Suprapubic skin (tissue), 4 donors: ENCODE measurements at regions not wholly inside any gene's neighbourhood (a gene's known extent, or its start where the extent isn't known, plus 50 kb on each side); places are given as distances from the start of the nearest gene placed in this dataset.
"Not testable (repeated sequence)": the region's sequence is repeated elsewhere in the genome, so short reads cannot be mapped to it uniquely, and the experiment has no call there.

Source experiments
- DNase-seq, 2 donors: peaks; one replicate each; pipeline ENCODE4 v3.0.0-alpha.2; 2019; ENCODE audit warnings: low spot score in 2 of 2
- H3K27ac ChIP-seq: fragments of 200-600 bp; sonication (generic); one replicate; pipeline ENCODE4 v1.5.1; 2019
- H3K27me3 ChIP-seq: fragments of 200-600 bp; sonication (generic); one replicate; pipeline ENCODE4 v1.5.1; 2019
- H3K36me3 ChIP-seq: fragments of 200-600 bp; sonication (generic); one replicate; pipeline ENCODE4 v1.5.1; 2019
- H3K4me1 ChIP-seq: fragments of 200-600 bp; sonication (generic); one replicate; pipeline ENCODE4 v1.5.1; 2019
- H3K4me3 ChIP-seq: fragments of 200-600 bp; sonication (generic); one replicate; pipeline ENCODE4 v1.5.1; 2019; ENCODE audit warnings: mild to moderate bottlenecking
- H3K9me3 ChIP-seq: fragments of 200-600 bp; sonication (generic); one replicate; pipeline ENCODE4 v1.5.1; 2019
- CTCF ChIP-seq, 2 donors: fragments of 200-600 bp in 1 of 2; fragments of 450-650 bp in 1 of 2; sonication (generic) in 1 of 2; IDR thresholded peaks; one replicate each; pipeline ENCODE4 v1.5.1; 2016 to 2019; ENCODE audit warnings: antibody characterized with exemption in 2 of 2, mild to moderate bottlenecking in 1 of 2, moderate library complexity in 1 of 2
- EP300 ChIP-seq: sonication (generic); formaldehyde crosslinking; IDR thresholded peaks from one replicate; pipeline ENCODE4 v1.6.1; 2017; ENCODE audit warnings: antibody characterized with exemption
- POLR2A ChIP-seq, 2 donors: fragments of 450-650 bp; IDR thresholded peaks; one replicate each; pipeline ENCODE4 v1.6.1; 2017; ENCODE audit warnings: antibody characterized with exemption in 2 of 2, mild to moderate bottlenecking in 2 of 2, moderate library complexity in 2 of 2
- POLR2AphosphoS5 ChIP-seq, 3 donors: sonication (generic); formaldehyde crosslinking; IDR thresholded peaks; one replicate each; pipeline ENCODE4 v1.6.1; 2017; ENCODE audit warnings: antibody characterized with exemption in 3 of 3
- WGBS: methylation state at CpG from one replicate; pipeline ENCODE4 v1.1.5; 2018; 5-methylcytosine and 5-hydroxymethylcytosine counted together

GRCh38 chr2:234157817-234158588 lies 107.5 kb downstream of the SPP2 start:
- H3K36me3 ChIP-seq, result no peaks in the 10 kb centered on the region
- no peak for DNase-seq
- peaks cover 3% of the 10 kb centered on the region for H3K4me1 ChIP-seq
- WGBS, result 82% methylated on average over 3 of the region's 3 CpGs
- H3K9me3 ChIP-seq, result no peaks in the 10 kb centered on the region
- TF ChIP-seq POLR2A (IDR thresholded peaks at IDR 0.05), result no peak
- no peak for TF ChIP-seq EP300
- TF ChIP-seq CTCF (IDR thresholded peaks at IDR 0.05), result no peak
- TF ChIP-seq POLR2AphosphoS5 (IDR thresholded peaks at IDR 0.05), result no peak
- no peaks in the 10 kb centered on the region for H3K27me3 ChIP-seq
- no peak overlapping the region for H3K27ac ChIP-seq
- no peak overlapping the region for H3K4me3 ChIP-seq

GRCh38 chr2:234156326-234156725 lies 105.8 kb downstream of the SPP2 start:
- Histone ChIP-seq H3K9me3 (no peaks in the 10 kb centered on the region), H3K27ac (no peak overlapping the region), H3K4me3 (no peak overlapping the region), H3K27me3 (no peaks in the 10 kb centered on the region), H3K36me3 (no peaks in the 10 kb centered on the region), H3K4me1 (no peaks in the 10 kb centered on the region)
- 85% methylated on average over 3 of the region's 3 CpGs for WGBS
- DNase-seq, result no peak
- TF ChIP-seq POLR2A (IDR thresholded peaks at IDR 0.05) (no peak), CTCF (IDR thresholded peaks at IDR 0.05) (no peak), EP300 (no peak), POLR2AphosphoS5 (IDR thresholded peaks at IDR 0.05) (no peak)

GRCh38 chr2:234152835-234153234 lies 102.3 kb downstream of the SPP2 start:
- not testable (repeated sequence) for H3K36me3 ChIP-seq, H3K4me3 ChIP-seq, H3K27ac ChIP-seq, DNase-seq, H3K4me1 ChIP-seq, H3K27me3 ChIP-seq, H3K9me3 ChIP-seq
- WGBS, result 93% methylated on average over 2 of the region's 2 CpGs

- Histone ChIP-seq H3K4me3 (no peak overlapping the region), H3K4me1 (peaks cover 19% of the 10 kb centered on the region), H3K27ac (no peak overlapping the region), H3K9me3 (no peaks in the 10 kb centered on the region), H3K27me3 (no peaks in the 10 kb centered on the region), H3K36me3 (no peaks in the 10 kb centered on the region)
- 58% methylated on average over 3 of the region's 3 CpGs for WGBS
- no peak for TF ChIP-seq EP300
- TF ChIP-seq CTCF (IDR thresholded peaks at IDR 0.05), result no peak
- TF ChIP-seq POLR2AphosphoS5 (IDR thresholded peaks at IDR 0.05), result no peak
- TF ChIP-seq POLR2A (IDR thresholded peaks at IDR 0.05), result no peak
- DNase-seq, result no peak
Measured at GRCh38 chr2:234147335-234147861, 96.9 kb downstream of the SPP2 start.

- 58% methylated on average over 8 of the region's 8 CpGs for WGBS
- TF ChIP-seq CTCF (IDR thresholded peaks at IDR 0.05) (no peak), POLR2A (IDR thresholded peaks at IDR 0.05) (no peak), EP300 (no peak), POLR2AphosphoS5 (IDR thresholded peaks at IDR 0.05) (no peak)
- Histone ChIP-seq H3K36me3 (no peaks in the 10 kb centered on the region), H3K4me3 (no peak overlapping the region), H3K4me1 (peaks cover 19% of the 10 kb centered on the region), H3K27ac (no peak overlapping the region), H3K27me3 (no peaks in the 10 kb centered on the region), H3K9me3 (no peaks in the 10 kb centered on the region)
- no peak for DNase-seq
Measured at GRCh38 chr2:234146087-234146826, 95.8 kb downstream of the SPP2 start.
